ENCODE measurements at regions not wholly inside any gene's neighbourhood (a gene's known extent, or its start where the extent isn't known, plus 50 kb on each side); places are given as distances from the start of the nearest gene placed in this dataset.

- TF ChIP-seq CTCF (IDR thresholded peaks at IDR 0.05; ENCODE audit: low read depth, low read length) (no peak), EZH2phosphoT487 (IDR thresholded peaks at IDR 0.05; ENCODE audit: low read depth) (no peak)
Measured at GRCh38 chr20:22763257-22763906, 179.0 kb upstream of the FOXA2 start.

Data from OCI-LY3 (cell line).